ENCODE measurements at regions not wholly inside any gene's neighbourhood (a gene's known extent, or its start where the extent isn't known, plus 50 kb on each side); places are given as distances from the start of the nearest gene placed in this dataset.

DNA sequence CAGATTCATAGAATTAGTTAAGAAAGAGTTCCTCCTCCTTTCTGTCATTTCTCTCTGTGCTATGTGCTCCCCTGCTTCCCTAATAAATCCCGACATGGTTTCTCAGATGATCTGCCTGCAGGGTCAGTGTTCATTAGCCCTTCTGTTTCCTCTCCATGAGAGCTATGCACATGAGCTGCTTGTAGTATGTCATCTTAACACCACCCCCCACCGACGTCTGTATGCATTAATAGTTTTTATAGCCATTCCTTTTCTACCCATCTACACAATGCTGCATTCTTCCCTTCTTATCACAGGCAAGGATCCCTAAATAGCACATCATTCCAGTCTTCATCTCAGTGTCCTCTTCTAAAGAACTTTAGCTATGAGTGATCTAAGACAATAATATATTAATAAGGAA is 809.1 kb downstream of the ANKRD7 start:
- Histone ChIP-seq H3K36me3 (no peaks in the 10 kb centered on the region), H3K4me3 (no peak overlapping the region), H3K27me3 (no peaks in the 10 kb centered on the region), H3K4me1 (no peaks in the 10 kb centered on the region), H3K9me3 (no peaks in the 10 kb centered on the region), H3K27ac (no peak overlapping the region)
- intact Hi-C loops (cut with DNase I): no loop called here
- no peak for ATAC-seq
- TF ChIP-seq CTCF (IDR thresholded peaks at IDR 0.05): no peak
- DNase-seq: no peak

- Histone ChIP-seq H3K36me3 (no peaks in the 10 kb centered on the region), H3K27ac (no peak overlapping the region), H3K4me1 (no peaks in the 10 kb centered on the region), H3K27me3 (no peaks in the 10 kb centered on the region), H3K4me3 (no peak overlapping the region), H3K9me3 (no peaks in the 10 kb centered on the region)
- DNase-seq (no peak), ATAC-seq (peak; percentile 29)
- no peak for TF ChIP-seq CTCF (IDR thresholded peaks at IDR 0.05)
- intact Hi-C loops (cut with DNase I): no loop called here
Measured at GRCh38 chr7:119037941-119038340, 813.4 kb downstream of the ANKRD7 start.

DNA sequence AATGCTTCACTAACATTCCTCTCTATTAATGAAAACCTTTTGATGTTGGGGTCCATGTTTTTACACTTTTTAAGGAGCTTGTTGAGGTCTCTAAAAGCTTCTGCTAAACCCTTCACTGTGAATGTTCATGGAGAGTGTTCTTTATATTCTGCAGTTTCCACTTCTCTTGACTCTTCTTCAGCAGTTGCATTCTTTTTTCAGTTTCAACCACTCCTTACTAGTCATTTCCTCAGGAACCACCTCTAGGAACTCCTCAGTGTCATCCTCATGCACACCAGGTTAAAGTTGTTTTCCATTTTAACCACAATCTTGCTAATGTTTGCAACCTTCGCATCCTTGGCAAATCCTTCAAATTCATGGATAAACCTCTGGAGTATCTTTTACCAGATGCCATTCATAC is 821.6 kb downstream of the ANKRD7 start:
- DNase-seq: no peak
- Histone ChIP-seq H3K9me3 (no peaks in the 10 kb centered on the region), H3K4me1 (no peaks in the 10 kb centered on the region), H3K27me3 (no peaks in the 10 kb centered on the region), H3K27ac (no peak overlapping the region), H3K4me3 (no peak overlapping the region), H3K36me3 (no peaks in the 10 kb centered on the region)
- intact Hi-C loops (cut with DNase I): no loop called here
- ATAC-seq: no peak
- no peak for TF ChIP-seq CTCF (IDR thresholded peaks at IDR 0.05)

GRCh38 chr7:119065966-119066365 is 841.5 kb downstream of the ANKRD7 start:
- H3K27me3 ChIP-seq: no peaks in the 10 kb centered on the region
- DNase-seq: no peak

DNA sequence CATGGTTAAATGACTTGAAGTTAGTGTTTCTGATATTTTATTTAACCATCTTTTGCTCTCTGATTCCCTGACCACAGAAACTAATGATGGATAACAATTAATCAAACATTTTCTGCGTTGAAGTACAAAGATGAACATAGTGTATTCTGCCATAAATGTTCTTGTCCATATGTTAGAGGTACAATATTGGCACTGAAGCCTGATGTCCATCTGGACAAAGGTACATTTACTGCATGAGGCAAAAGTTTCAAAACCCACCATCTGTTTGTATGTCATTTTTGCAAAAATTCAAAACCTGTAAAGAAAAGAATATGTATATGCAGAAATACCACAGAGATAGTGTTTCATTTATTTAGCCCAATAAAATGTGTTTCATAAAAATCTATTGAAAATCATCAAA is 861.5 kb downstream of the ANKRD7 start:
- H3K27ac ChIP-seq: no peak overlapping the region
- TF ChIP-seq CTCF (IDR thresholded peaks at IDR 0.05): no peak
- H3K4me1 ChIP-seq: no peaks in the 10 kb centered on the region
- intact Hi-C loops (cut with DNase I): no loop called here
- ATAC-seq (no peak), DNase-seq (no peak)
- no peaks in the 10 kb centered on the region for H3K9me3 ChIP-seq
- H3K36me3 ChIP-seq: no peaks in the 10 kb centered on the region
- H3K4me3 ChIP-seq: no peak overlapping the region
- no peaks in the 10 kb centered on the region for H3K27me3 ChIP-seq

More at GRCh38 chr7:119065966-119066365, 841.5 kb downstream of the ANKRD7 start:
- ATAC-seq: no peak
- Histone ChIP-seq H3K9me3 (no peaks in the 10 kb centered on the region), H3K4me1 (no peaks in the 10 kb centered on the region), H3K27ac (no peak overlapping the region), H3K4me3 (no peak overlapping the region), H3K36me3 (no peaks in the 10 kb centered on the region)
- no peak for TF ChIP-seq CTCF (IDR thresholded peaks at IDR 0.05)
- intact Hi-C loops (cut with DNase I): no loop called here

GRCh38 chr7:119090851-119091250 is 866.3 kb downstream of the ANKRD7 start:
- Histone ChIP-seq H3K4me1 (no peaks in the 10 kb centered on the region), H3K9me3 (no peaks in the 10 kb centered on the region), H3K27me3 (no peaks in the 10 kb centered on the region), H3K36me3 (no peaks in the 10 kb centered on the region), H3K4me3 (no peak overlapping the region), H3K27ac (no peak overlapping the region)
- DNase-seq (no peak), ATAC-seq (no peak)
- TF ChIP-seq CTCF (IDR thresholded peaks at IDR 0.05): no peak
- intact Hi-C loops (cut with DNase I): no loop called here
